ENCODE measurements at regions not wholly inside any gene's neighbourhood (a gene's known extent, or its start where the extent isn't known, plus 50 kb on each side); places are given as distances from the start of the nearest gene placed in this dataset.

GRCh38 chr1:221240690-221241089 lies 361.4 kb downstream of the HLX start:
- TF ChIP-seq CTCF (IDR thresholded peaks at IDR 0.05) (no peak), POLR2A (IDR thresholded peaks at IDR 0.05) (no peak)

Data from body of pancreas (tissue), 4 donors.